Nephron (organoid): ENCODE measurements at regions not wholly inside any gene's neighbourhood (a gene's known extent, or its start where the extent isn't known, plus 50 kb on each side); places are given as distances from the start of the nearest gene placed in this dataset.

ENCODE experiments used
- H3K27ac Mint-ChIP-seq, 3 experiments: 2 replicates each; pipeline ENCODE4 v1.8.0; 2020; ENCODE audit warnings: mixed read lengths in 3 of 3, mild to moderate bottlenecking in 2 of 3, moderate library complexity in 1 of 3
- H3K27me3 Mint-ChIP-seq: 2 replicates; pipeline ENCODE4 v1.8.0; 2021; ENCODE audit warnings: low read depth, mild to moderate bottlenecking, moderate library complexity, mixed read lengths
- H3K36me3 Mint-ChIP-seq: 2 replicates; pipeline ENCODE4 v1.8.0; 2020; ENCODE audit warnings: low read depth, mixed read lengths
- H3K4me1 Mint-ChIP-seq: 2 replicates; pipeline ENCODE4 v1.8.0; 2020; ENCODE audit warnings: mixed read lengths
- H3K4me3 Mint-ChIP-seq, 3 experiments: 2 replicates each; pipeline ENCODE4 v1.8.0; 2020; ENCODE audit warnings: mild to moderate bottlenecking in 3 of 3, mixed read lengths in 3 of 3, moderate library complexity in 2 of 3
- H3K9me3 Mint-ChIP-seq: 2 replicates; pipeline ENCODE4 v1.8.0; 2020; ENCODE audit warnings: mixed read lengths
- CTCF ChIP-seq, 3 experiments: fragments of 200-600 bp; sonication (generic); IDR thresholded peaks; one replicate each; pipeline ENCODE4 v1.5.0; 2021; ENCODE audit warnings: antibody characterized with exemption in 3 of 3; ENCODE audit not compliant: unreplicated experiment in 3 of 3

GRCh38 chr2:43040084-43040854, 186.1 kb downstream of the ZFP36L2 start:
- H3K27me3 Mint-ChIP-seq = no peaks in the 10 kb centered on the region
- peak overlapping the region; percentile 95 to 99 (median 97) for H3K27ac Mint-ChIP-seq
- no peaks in the 10 kb centered on the region for H3K9me3 Mint-ChIP-seq
- H3K4me3 Mint-ChIP-seq = peak overlapping the region in 1 of 3 experiments; percentile 53
- TF ChIP-seq CTCF (IDR thresholded peaks at IDR 0.05; ENCODE audit: unreplicated experiment in 3 of 3) = no peak
- peaks cover 72% of the 10 kb centered on the region for H3K4me1 Mint-ChIP-seq
- H3K36me3 Mint-ChIP-seq = no peaks in the 10 kb centered on the region

- H3K36me3 Mint-ChIP-seq = no peaks in the 10 kb centered on the region
- no peaks in the 10 kb centered on the region for H3K9me3 Mint-ChIP-seq
- H3K4me1 Mint-ChIP-seq = peaks cover 70% of the 10 kb centered on the region
- no peaks in the 10 kb centered on the region for H3K27me3 Mint-ChIP-seq
- peak overlapping the region; percentile 95 to 99 (median 97) for H3K27ac Mint-ChIP-seq
- no peak overlapping the region for H3K4me3 Mint-ChIP-seq
- TF ChIP-seq CTCF (IDR thresholded peaks at IDR 0.05; ENCODE audit: unreplicated experiment in 3 of 3) = no peak
Observed at GRCh38 chr2:43039376-43040080, 186.9 kb downstream of the ZFP36L2 start.

- no peak for TF ChIP-seq CTCF (IDR thresholded peaks at IDR 0.05; ENCODE audit: unreplicated experiment in 3 of 3)
- no peaks in the 10 kb centered on the region for H3K36me3 Mint-ChIP-seq
- peak overlapping the region; percentile 95 to 99 (median 97) for H3K27ac Mint-ChIP-seq
- no peaks in the 10 kb centered on the region for H3K27me3 Mint-ChIP-seq
- H3K4me1 Mint-ChIP-seq = peaks cover 72% of the 10 kb centered on the region
- peak overlapping the region in 2 of 3 experiments; percentile 44 to 52 for H3K4me3 Mint-ChIP-seq
- H3K9me3 Mint-ChIP-seq = no peaks in the 10 kb centered on the region
Observed at GRCh38 chr2:43038696-43039094, 187.7 kb downstream of the ZFP36L2 start.

GRCh38 chr2:43038034-43038695, 188.2 kb downstream of the ZFP36L2 start:
- H3K27ac Mint-ChIP-seq = peak overlapping the region; percentile 95 to 99 (median 97)
- no peak for TF ChIP-seq CTCF (IDR thresholded peaks at IDR 0.05; ENCODE audit: unreplicated experiment in 3 of 3)
- H3K4me3 Mint-ChIP-seq = peak overlapping the region in 2 of 3 experiments; percentile 44 to 52
- H3K36me3 Mint-ChIP-seq = no peaks in the 10 kb centered on the region
- H3K4me1 Mint-ChIP-seq = peaks cover 71% of the 10 kb centered on the region
- H3K27me3 Mint-ChIP-seq = no peaks in the 10 kb centered on the region
- H3K9me3 Mint-ChIP-seq = no peaks in the 10 kb centered on the region

GRCh38 chr2:43035922-43036321, 190.5 kb downstream of the ZFP36L2 start:
- peak overlapping the region in 2 of 3 experiments; percentile 64 to 84 for H3K27ac Mint-ChIP-seq
- no peaks in the 10 kb centered on the region for H3K36me3 Mint-ChIP-seq
- TF ChIP-seq CTCF (IDR thresholded peaks at IDR 0.05; ENCODE audit: unreplicated experiment in 3 of 3) = peak in 1 of 3 experiments; percentile 28
- no peaks in the 10 kb centered on the region for H3K27me3 Mint-ChIP-seq
- no peaks in the 10 kb centered on the region for H3K9me3 Mint-ChIP-seq
- H3K4me3 Mint-ChIP-seq = no peak overlapping the region
- peaks cover 65% of the 10 kb centered on the region for H3K4me1 Mint-ChIP-seq
